ENCODE measurements at regions not wholly inside any gene's neighbourhood (a gene's known extent, or its start where the extent isn't known, plus 50 kb on each side); places are given as distances from the start of the nearest gene placed in this dataset.
A peak's percentile ranks its signal among the peaks of the same experiment; 100 is the strongest.
"Not testable (repeated sequence)": the region's sequence is repeated elsewhere in the genome, so short reads cannot be mapped to it uniquely, and the experiment has no call there.

GRCh38 chr2:131590896-131591295 is 63.2 kb downstream of the CCDC74A start:
- DNase-seq (ENCODE audit: low spot score), result no peak
- Histone ChIP-seq H2AFZ (ENCODE audit: low read length) (no peak overlapping the region), H3K36me3 (ENCODE audit: insufficient read depth, low read length) (no peaks in the 10 kb centered on the region), H3K27ac (ENCODE audit: low read depth, low read length, poor library complexity, severe bottlenecking) (no peak overlapping the region), H3K79me2 (ENCODE audit: insufficient read depth, low read depth, low read length) (no peaks in the 10 kb centered on the region), H3K9me2 (ENCODE audit: insufficient read depth, low read length) (no peaks in the 10 kb centered on the region), H3K4me2 (ENCODE audit: low read length) (no peak overlapping the region), H3K4me3 (ENCODE audit: low read depth, low read length, poor library complexity, severe bottlenecking) (no peak overlapping the region), H4K20me1 (ENCODE audit: insufficient read depth, low read length) (no peaks in the 10 kb centered on the region), H3K4me1 (ENCODE audit: insufficient read depth, low read length, poor library complexity, severe bottlenecking) (peaks cover 59% of the 10 kb centered on the region), H3K9me3 (ENCODE audit: low read length) (no peaks in the 10 kb centered on the region)
- ChIA-PET POLR2A (no interaction called here), CTCF (ENCODE audit: unreplicated experiment) (no interaction called here)
- BruUV-seq (replicated peaks), result no TSS peak
- intact Hi-C loops (cut with micrococcal nuclease; ENCODE audit: unreplicated experiment), result no loop called here
- TF ChIP-seq EZH2phosphoT487 (IDR thresholded peaks at IDR 0.05; ENCODE audit: borderline replicate concordance, low read depth, low read length), result no peak
- TF ChIP-seq, protein P1, sequence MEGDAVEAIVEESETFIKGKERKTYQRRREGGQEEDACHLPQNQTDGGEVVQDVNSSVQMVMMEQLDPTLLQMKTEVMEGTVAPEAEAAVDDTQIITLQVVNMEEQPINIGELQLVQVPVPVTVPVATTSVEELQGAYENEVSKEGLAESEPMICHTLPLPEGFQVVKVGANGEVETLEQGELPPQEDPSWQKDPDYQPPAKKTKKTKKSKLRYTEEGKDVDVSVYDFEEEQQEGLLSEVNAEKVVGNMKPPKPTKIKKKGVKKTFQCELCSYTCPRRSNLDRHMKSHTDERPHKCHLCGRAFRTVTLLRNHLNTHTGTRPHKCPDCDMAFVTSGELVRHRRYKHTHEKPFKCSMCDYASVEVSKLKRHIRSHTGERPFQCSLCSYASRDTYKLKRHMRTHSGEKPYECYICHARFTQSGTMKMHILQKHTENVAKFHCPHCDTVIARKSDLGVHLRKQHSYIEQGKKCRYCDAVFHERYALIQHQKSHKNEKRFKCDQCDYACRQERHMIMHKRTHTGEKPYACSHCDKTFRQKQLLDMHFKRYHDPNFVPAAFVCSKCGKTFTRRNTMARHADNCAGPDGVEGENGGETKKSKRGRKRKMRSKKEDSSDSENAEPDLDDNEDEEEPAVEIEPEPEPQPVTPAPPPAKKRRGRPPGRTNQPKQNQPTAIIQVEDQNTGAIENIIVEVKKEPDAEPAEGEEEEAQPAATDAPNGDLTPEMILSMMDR (conservative IDR thresholded peaks at IDR 0.05; ENCODE audit: low read length), result no peak

DNA sequence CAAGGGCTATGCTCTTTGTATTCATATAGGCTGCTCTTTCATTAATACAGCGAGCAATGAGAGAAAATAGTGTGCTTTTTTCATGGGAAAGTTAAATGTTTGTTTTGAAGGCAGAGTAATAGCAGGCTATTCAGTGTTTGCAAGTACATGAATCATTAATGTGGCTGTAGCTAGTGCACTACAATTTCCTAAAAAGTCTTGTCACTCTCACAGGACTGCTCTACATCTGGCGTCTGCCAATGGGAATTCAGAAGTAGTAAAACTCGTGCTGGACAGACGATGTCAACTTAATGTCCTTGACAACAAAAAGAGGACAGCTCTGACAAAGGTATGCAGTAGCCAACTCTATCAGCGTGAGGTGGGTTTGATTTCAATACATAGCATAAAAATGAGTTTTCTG is 68.9 kb downstream of the CCDC74A start:
- H3K9me3 ChIP-seq (ENCODE audit: low read length); H4K20me1 ChIP-seq (ENCODE audit: insufficient read depth, low read length); BruUV-seq (replicated peaks); intact Hi-C loops (cut with micrococcal nuclease; ENCODE audit: unreplicated experiment); H3K4me2 ChIP-seq (ENCODE audit: low read length); H3K79me2 ChIP-seq (ENCODE audit: insufficient read depth, low read depth, low read length); H3K4me3 ChIP-seq (ENCODE audit: low read depth, low read length, poor library complexity, severe bottlenecking); CTCF ChIA-PET (ENCODE audit: unreplicated experiment); H3K27ac ChIP-seq (ENCODE audit: low read depth, low read length, poor library complexity, severe bottlenecking); H3K36me3 ChIP-seq (ENCODE audit: insufficient read depth, low read length); H2AFZ ChIP-seq (ENCODE audit: low read length); DNase-seq (ENCODE audit: low spot score); H3K9me2 ChIP-seq (ENCODE audit: insufficient read depth, low read length): not testable (repeated sequence)
- POLR2A ChIA-PET, result interaction anchor here (0.7 to 1.2 kb wide), 2 partner anchors 9 to 11 kb away, joined by 3 read pairs; no protein-coding TSS in a partner anchor
- H3K4me1 ChIP-seq (ENCODE audit: insufficient read depth, low read length, poor library complexity, severe bottlenecking), result peaks cover 30% of the 10 kb centered on the region

- H3K79me2 ChIP-seq (ENCODE audit: insufficient read depth, low read depth, low read length); H3K9me2 ChIP-seq (ENCODE audit: insufficient read depth, low read length); CTCF ChIA-PET (ENCODE audit: unreplicated experiment); BruUV-seq (replicated peaks); H4K20me1 ChIP-seq (ENCODE audit: insufficient read depth, low read length); H3K36me3 ChIP-seq (ENCODE audit: insufficient read depth, low read length); H3K9me3 ChIP-seq (ENCODE audit: low read length); intact Hi-C loops (cut with micrococcal nuclease; ENCODE audit: unreplicated experiment): not testable (repeated sequence)
- peak overlapping the region; percentile 68 for H3K4me2 ChIP-seq (ENCODE audit: low read length)
- POLR2A ChIA-PET, result interaction anchor here (0.7 kb wide), 1 partner anchor 21 kb away, joined by 3 read pairs; no protein-coding TSS in a partner anchor
- H2AFZ ChIP-seq (ENCODE audit: low read length), result peak overlapping the region; percentile 58; the same call in 1 of the 2 replicates
- peak overlapping the region; percentile 41 for H3K4me3 ChIP-seq (ENCODE audit: low read depth, low read length, poor library complexity, severe bottlenecking)
- peaks cover 56% of the 10 kb centered on the region for H3K4me1 ChIP-seq (ENCODE audit: insufficient read depth, low read length, poor library complexity, severe bottlenecking)
- peak; percentile 64 for DNase-seq (ENCODE audit: low spot score)
- H3K27ac ChIP-seq (ENCODE audit: low read depth, low read length, poor library complexity, severe bottlenecking), result peak overlapping the region; percentile 90
These were observed 74.8 kb downstream of the CCDC74A start for GRCh38 chr2:131602444-131602843.

DNA sequence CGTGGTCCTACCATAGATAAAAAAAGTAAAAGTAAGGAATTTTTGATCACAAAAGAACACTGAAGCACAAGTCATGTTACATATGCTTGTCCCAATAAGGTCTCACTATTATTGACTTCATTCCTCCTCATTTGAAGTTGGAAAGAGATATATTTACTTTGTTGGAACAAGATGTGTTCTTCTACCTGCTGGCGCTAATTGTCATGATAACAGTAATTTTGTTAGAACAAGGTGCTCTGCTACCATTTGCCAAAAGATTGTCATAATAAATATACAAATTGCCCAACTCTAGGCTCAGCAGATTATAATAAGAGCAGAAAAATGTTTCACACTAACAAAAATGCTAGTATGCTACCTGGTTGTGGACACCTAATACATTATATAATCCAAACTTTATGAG is 77.0 kb downstream of the CCDC74A start:
- H3K4me2 ChIP-seq (ENCODE audit: low read length); H3K27ac ChIP-seq (ENCODE audit: low read depth, low read length, poor library complexity, severe bottlenecking); intact Hi-C loops (cut with micrococcal nuclease; ENCODE audit: unreplicated experiment); H2AFZ ChIP-seq (ENCODE audit: low read length); H3K79me2 ChIP-seq (ENCODE audit: insufficient read depth, low read depth, low read length); H3K4me3 ChIP-seq (ENCODE audit: low read depth, low read length, poor library complexity, severe bottlenecking); H3K36me3 ChIP-seq (ENCODE audit: insufficient read depth, low read length); H3K9me2 ChIP-seq (ENCODE audit: insufficient read depth, low read length); BruUV-seq (replicated peaks); H3K9me3 ChIP-seq (ENCODE audit: low read length); H4K20me1 ChIP-seq (ENCODE audit: insufficient read depth, low read length); CTCF ChIA-PET (ENCODE audit: unreplicated experiment); DNase-seq (ENCODE audit: low spot score): not testable (repeated sequence)
- POLR2A ChIA-PET, result interaction anchor here (0.9 to 1.4 kb wide), 4 partner anchors 8 to 20 kb away, joined by 3 read pairs; no protein-coding TSS in a partner anchor
- H3K4me1 ChIP-seq (ENCODE audit: insufficient read depth, low read length, poor library complexity, severe bottlenecking), result peaks cover 69% of the 10 kb centered on the region

- POLR2A ChIA-PET, result interaction anchor here (1.4 kb wide), 2 partner anchors 10 to 22 kb away, joined by 3 read pairs; no protein-coding TSS in a partner anchor
These were observed 78.7 kb downstream of the CCDC74A start for GRCh38 chr2:131606366-131606765.

GRCh38 chr2:131607056-131607455 is 79.4 kb downstream of the CCDC74A start:
- POLR2A ChIA-PET; CTCF ChIA-PET (ENCODE audit: unreplicated experiment); H2AFZ ChIP-seq (ENCODE audit: low read length); H3K27ac ChIP-seq (ENCODE audit: low read depth, low read length, poor library complexity, severe bottlenecking); H4K20me1 ChIP-seq (ENCODE audit: insufficient read depth, low read length); H3K79me2 ChIP-seq (ENCODE audit: insufficient read depth, low read depth, low read length); H3K4me2 ChIP-seq (ENCODE audit: low read length); BruUV-seq (replicated peaks); intact Hi-C loops (cut with micrococcal nuclease; ENCODE audit: unreplicated experiment); H3K36me3 ChIP-seq (ENCODE audit: insufficient read depth, low read length); H3K4me3 ChIP-seq (ENCODE audit: low read depth, low read length, poor library complexity, severe bottlenecking); H3K9me3 ChIP-seq (ENCODE audit: low read length); H3K9me2 ChIP-seq (ENCODE audit: insufficient read depth, low read length); DNase-seq (ENCODE audit: low spot score): not testable (repeated sequence)
- H3K4me1 ChIP-seq (ENCODE audit: insufficient read depth, low read length, poor library complexity, severe bottlenecking), result peaks cover 55% of the 10 kb centered on the region

More at GRCh38 chr2:131606366-131606765, 78.7 kb downstream of the CCDC74A start:
- H3K4me1 ChIP-seq (ENCODE audit: insufficient read depth, low read length, poor library complexity, severe bottlenecking), result peaks cover 62% of the 10 kb centered on the region
- H3K9me3 ChIP-seq (ENCODE audit: low read length); H3K36me3 ChIP-seq (ENCODE audit: insufficient read depth, low read length); DNase-seq (ENCODE audit: low spot score); intact Hi-C loops (cut with micrococcal nuclease; ENCODE audit: unreplicated experiment); H3K4me2 ChIP-seq (ENCODE audit: low read length); H3K27ac ChIP-seq (ENCODE audit: low read depth, low read length, poor library complexity, severe bottlenecking); H4K20me1 ChIP-seq (ENCODE audit: insufficient read depth, low read length); H2AFZ ChIP-seq (ENCODE audit: low read length); CTCF ChIA-PET (ENCODE audit: unreplicated experiment); H3K4me3 ChIP-seq (ENCODE audit: low read depth, low read length, poor library complexity, severe bottlenecking); BruUV-seq (replicated peaks); H3K9me2 ChIP-seq (ENCODE audit: insufficient read depth, low read length); H3K79me2 ChIP-seq (ENCODE audit: insufficient read depth, low read depth, low read length): not testable (repeated sequence)
